SK-N-MC (cell line): ENCODE measurements at regions not wholly inside any gene's neighbourhood (a gene's known extent, or its start where the extent isn't known, plus 50 kb on each side); places are given as distances from the start of the nearest gene placed in this dataset.

Experiments
- EZH2 ChIP-seq: fragments of 200-600 bp; sonication (generic); IDR thresholded peaks from one replicate; pipeline ENCODE4 v1.6.1; 2017; ENCODE audit warnings: antibody characterized with exemption
- FOXP2 ChIP-seq: optimal IDR thresholded peaks from 2 replicates; pipeline ENCODE3; 2011; ENCODE audit warnings: mild to moderate bottlenecking, moderate library complexity; ENCODE audit not compliant: insufficient read depth; ENCODE audit errors: extremely low read length, control extremely low read depth
- POLR2AphosphoS5 ChIP-seq: IDR thresholded peaks from 2 replicates; pipeline ENCODE4 v1.6.1; 2012; ENCODE audit warnings: mild to moderate bottlenecking, low read depth, low read length, borderline replicate concordance

GRCh38 chr18:41569867-41570266, 385.2 kb upstream of the PIK3C3 start:
- TF ChIP-seq POLR2AphosphoS5, result no peak
- no peak for TF ChIP-seq EZH2
- TF ChIP-seq FOXP2, result no peak
